Transverse colon (tissue), 3 donors: ENCODE measurements at regions not wholly inside any gene's neighbourhood (a gene's known extent, or its start where the extent isn't known, plus 50 kb on each side); places are given as distances from the start of the nearest gene placed in this dataset.

Experiments used
- EP300 ChIP-seq: sonication (generic); formaldehyde crosslinking; IDR thresholded peaks from one replicate; pipeline ENCODE4 v1.6.1; 2017; ENCODE audit warnings: antibody characterized with exemption, low read depth
- TF ChIP-seq, protein P1 (sequence below), 5 experiments: fragments of 200-600 bp in 3 of 5; fragments of 450-650 bp in 2 of 5; sonication (generic) in 3 of 5; IDR thresholded peaks; 1 replicate in 2 of 5; 2 replicates in 3 of 5; pipeline ENCODE4 v1.5.1; 2016 to 2017; ENCODE audit warnings: antibody characterized with exemption in 5 of 5, inconsistent platforms in 3 of 5, mild to moderate bottlenecking in 2 of 5, moderate library complexity in 1 of 5

GRCh38 chr4:152081024-152081423 lies 320.2 kb upstream of the GATB start:
- TF ChIP-seq, protein P1, sequence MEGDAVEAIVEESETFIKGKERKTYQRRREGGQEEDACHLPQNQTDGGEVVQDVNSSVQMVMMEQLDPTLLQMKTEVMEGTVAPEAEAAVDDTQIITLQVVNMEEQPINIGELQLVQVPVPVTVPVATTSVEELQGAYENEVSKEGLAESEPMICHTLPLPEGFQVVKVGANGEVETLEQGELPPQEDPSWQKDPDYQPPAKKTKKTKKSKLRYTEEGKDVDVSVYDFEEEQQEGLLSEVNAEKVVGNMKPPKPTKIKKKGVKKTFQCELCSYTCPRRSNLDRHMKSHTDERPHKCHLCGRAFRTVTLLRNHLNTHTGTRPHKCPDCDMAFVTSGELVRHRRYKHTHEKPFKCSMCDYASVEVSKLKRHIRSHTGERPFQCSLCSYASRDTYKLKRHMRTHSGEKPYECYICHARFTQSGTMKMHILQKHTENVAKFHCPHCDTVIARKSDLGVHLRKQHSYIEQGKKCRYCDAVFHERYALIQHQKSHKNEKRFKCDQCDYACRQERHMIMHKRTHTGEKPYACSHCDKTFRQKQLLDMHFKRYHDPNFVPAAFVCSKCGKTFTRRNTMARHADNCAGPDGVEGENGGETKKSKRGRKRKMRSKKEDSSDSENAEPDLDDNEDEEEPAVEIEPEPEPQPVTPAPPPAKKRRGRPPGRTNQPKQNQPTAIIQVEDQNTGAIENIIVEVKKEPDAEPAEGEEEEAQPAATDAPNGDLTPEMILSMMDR (IDR thresholded peaks at IDR 0.05): no peak
- no peak for TF ChIP-seq EP300
